SK-N-SH (cell line): ENCODE measurements at regions not wholly inside any gene's neighbourhood (a gene's known extent, or its start where the extent isn't known, plus 50 kb on each side); places are given as distances from the start of the nearest gene placed in this dataset.

ENCODE experiments used
- CTCF ChIA-PET: fragments of 300-600, 350-600 bp; formaldehyde crosslinking; extraction: SDS; loops from one replicate; lab custom pipeline; 2021; lab: Yijun Ruan, JAX
- POLR2A ChIA-PET: fragments of 350-600 bp; sonication (Branson Sonifier 250); formaldehyde crosslinking; extraction: SDS; loops from one replicate; lab custom pipeline; 2020; ENCODE audit warnings: antibody characterized with exemption, inconsistent platforms; lab: Yijun Ruan, JAX
- DNase-seq: peaks from one replicate; pipeline ENCODE4 v3.0.0; 2012
- H2AFZ ChIP-seq: fragments of 200-600 bp; sonication (generic); 2 replicates; pipeline ENCODE4 v1.8.1; 2016; ENCODE audit warnings: antibody characterized with exemption, mild to moderate bottlenecking, low read depth
- H3F3A ChIP-seq: fragments of 200-600 bp; sonication (generic); replicated peaks from 2 replicates; pipeline ENCODE3; 2016; ENCODE audit warnings: antibody characterized with exemption, mild to moderate bottlenecking; ENCODE audit not compliant: insufficient read depth
- H3K27ac ChIP-seq, 2 experiments: fragments of 200-500 bp in 1 of 2; fragments of 200-600 bp in 1 of 2; sonication (Bioruptor generic) in 1 of 2; sonication (generic), shearing (Covaris generic) in 1 of 2; 2 replicates each; pipeline versions ENCODE4 v1.5.1 to v1.6.1; 2014 to 2016; ENCODE audit warnings: low read depth in 2 of 2, inconsistent platforms in 1 of 2, low read length in 1 of 2, mild to moderate bottlenecking in 1 of 2, mixed read lengths in 1 of 2
- H3K27me3 ChIP-seq: fragments of 200-600 bp; sonication (generic), shearing (Covaris generic); 2 replicates; pipeline ENCODE4 v1.6.1; 2016; ENCODE audit warnings: mixed run types; ENCODE audit not compliant: insufficient read depth
- H3K36me3 ChIP-seq, 2 experiments: fragments of 200-500 bp in 1 of 2; fragments of 200-600 bp in 1 of 2; sonication (Bioruptor generic) in 1 of 2; sonication (generic) in 1 of 2; replicated peaks in 1 of 2; 2 replicates each; pipeline versions ENCODE3 to v1.5.1; 2014 to 2016; ENCODE audit warnings: low read length in 1 of 2, mild to moderate bottlenecking in 1 of 2; ENCODE audit not compliant: insufficient read depth in 2 of 2, control insufficient read depth in 1 of 2
- H3K4me1 ChIP-seq, 2 experiments: fragments of 200-500 bp in 1 of 2; fragments of 200-600 bp in 1 of 2; sonication (Bioruptor generic) in 1 of 2; sonication (generic), shearing (Covaris generic) in 1 of 2; 2 replicates each; pipeline versions ENCODE4 v1.5.1 to v1.6.1; 2014 to 2016; ENCODE audit warnings: low read depth in 1 of 2, low read length in 1 of 2, mixed run types in 1 of 2; ENCODE audit not compliant: insufficient read depth in 2 of 2, control insufficient read depth in 1 of 2
- H3K4me2 ChIP-seq: fragments of 200-600 bp; sonication (generic), shearing (Covaris generic); 2 replicates; pipeline ENCODE4 v1.6.1; 2017; ENCODE audit warnings: mixed run types
- H3K4me3 ChIP-seq, 2 experiments: fragments of 200-500 bp in 1 of 2; fragments of 200-600 bp in 1 of 2; sonication (Bioruptor generic) in 1 of 2; sonication (generic), shearing (Covaris generic) in 1 of 2; 2 replicates each; pipeline versions ENCODE4 v1.5.1 to v1.8.1; 2014 to 2016; ENCODE audit warnings: low read depth in 2 of 2, inconsistent platforms in 1 of 2, low read length in 1 of 2, mild to moderate bottlenecking in 1 of 2, mixed read lengths in 1 of 2, moderate library complexity in 1 of 2
- H3K79me2 ChIP-seq: fragments of 200-600 bp; sonication (generic); 2 replicates; pipeline ENCODE4 v1.8.1; 2017; ENCODE audit warnings: mild to moderate bottlenecking; ENCODE audit not compliant: insufficient read depth
- H3K9ac ChIP-seq: fragments of 200-600 bp; sonication (generic); 2 replicates; pipeline ENCODE4 v1.6.1; 2017; ENCODE audit warnings: mixed run types
- H3K9me2 ChIP-seq: fragments of 200-600 bp; sonication (generic); 2 replicates; pipeline ENCODE4 v1.6.1; 2017; ENCODE audit warnings: mixed run types
- H3K9me3 ChIP-seq: fragments of 200-600 bp; sonication (generic); 2 replicates; pipeline ENCODE4 v1.6.1; 2017; ENCODE audit warnings: mixed run types, mild to moderate bottlenecking, moderate library complexity
- H4K20me1 ChIP-seq: fragments of 200-600 bp; sonication (generic); 2 replicates; pipeline ENCODE4 v1.6.1; 2017; ENCODE audit warnings: mild to moderate bottlenecking, mixed run types; ENCODE audit not compliant: insufficient read depth
- ELF1 ChIP-seq: IDR thresholded peaks from 2 replicates; pipeline ENCODE4 v1.4.0; 2012
- FOSL2 ChIP-seq: IDR thresholded peaks from 2 replicates; pipeline ENCODE4 v1.4.0; 2012; ENCODE audit warnings: low read depth, mild to moderate bottlenecking, moderate library complexity, borderline replicate concordance
- GABPA ChIP-seq: IDR thresholded peaks from 2 replicates; pipeline ENCODE4 v1.4.0; 2012; ENCODE audit warnings: low read depth, mild to moderate bottlenecking
- JUND ChIP-seq: IDR thresholded peaks from 2 replicates; pipeline ENCODE4 v1.4.0; 2012
- MEF2A ChIP-seq: IDR thresholded peaks from 2 replicates; pipeline ENCODE4 v1.4.0; 2012; ENCODE audit warnings: low read depth, borderline replicate concordance
- NRF1 ChIP-seq: IDR thresholded peaks from 2 replicates; pipeline ENCODE4 v1.6.1; 2012; ENCODE audit warnings: low read depth, mild to moderate bottlenecking, low read length
- PBX3 ChIP-seq: IDR thresholded peaks from 2 replicates; pipeline ENCODE4; 2012
- RCOR1 ChIP-seq: fragments of 150-350 bp; IDR thresholded peaks from 2 replicates; pipeline ENCODE4 v1.6.1; 2017; ENCODE audit warnings: antibody characterized with exemption, low read length
- RFX5 ChIP-seq: IDR thresholded peaks from 2 replicates; pipeline ENCODE4 v1.6.1; 2012; ENCODE audit warnings: mild to moderate bottlenecking, improper control_type of control experiment, low read length
- SIN3A ChIP-seq: IDR thresholded peaks from 2 replicates; pipeline ENCODE4 v1.6.1; 2012; ENCODE audit warnings: low read depth, mild to moderate bottlenecking, low read length, moderate library complexity, borderline replicate concordance
- SMC3 ChIP-seq: IDR thresholded peaks from 2 replicates; pipeline ENCODE4 v1.6.1; 2012; ENCODE audit warnings: low read depth, low read length, improper control_type of control experiment
- TEAD4 ChIP-seq: IDR thresholded peaks from 2 replicates; pipeline ENCODE4 v1.4.0; 2012; ENCODE audit warnings: mild to moderate bottlenecking, borderline replicate concordance; ENCODE audit not compliant: insufficient read depth
- USF1 ChIP-seq: IDR thresholded peaks from 2 replicates; pipeline ENCODE4 v1.4.0; 2012; ENCODE audit warnings: low read depth, borderline replicate concordance
- YY1 ChIP-seq: IDR thresholded peaks from 2 replicates; pipeline ENCODE4 v1.4.0; 2012; ENCODE audit warnings: low read depth, mild to moderate bottlenecking
- ZBTB33 ChIP-seq: IDR thresholded peaks from 2 replicates; pipeline ENCODE4 v1.4.0; 2012; ENCODE audit warnings: low read depth, borderline replicate concordance
- WGBS: methylation state at CpG from one replicate; pipeline ENCODE4 v1.1.6; 2017; ENCODE audit warnings: low lambda C conversion rate; 5-methylcytosine and 5-hydroxymethylcytosine counted together

- Histone ChIP-seq H3K79me2 (no peaks in the 10 kb centered on the region), H3K27me3 (no peaks in the 10 kb centered on the region), H3F3A (no peaks in the 10 kb centered on the region), H3K9me3 (no peaks in the 10 kb centered on the region), H3K4me1 (peaks cover 0 to 18% of the 10 kb centered on the region in 2 experiments; a peak in 2 of 4 replicates), H4K20me1 (no peaks in the 10 kb centered on the region), H3K9ac (no peak overlapping the region), H2AFZ (no peak overlapping the region), H3K27ac (no peak overlapping the region), H3K36me3 (no peaks in the 10 kb centered on the region), H3K4me2 (no peak overlapping the region), H3K4me3 (no peak overlapping the region), H3K9me2 (no peaks in the 10 kb centered on the region)
- POLR2A ChIA-PET = no interaction called here
- TF ChIP-seq YY1 (no peak), FOSL2 (no peak), SIN3A (no peak), PBX3 (no peak), RFX5 (no peak), NRF1 (no peak), JUND (no peak), GABPA (no peak), ELF1 (no peak), USF1 (no peak), SMC3 (no peak), MEF2A (no peak), ZBTB33 (no peak), RCOR1 (no peak), TEAD4 (no peak)
- 83% methylated on average over 7 of the region's 13 CpGs for WGBS
- no peak for DNase-seq
- CTCF ChIA-PET = interaction anchor here (1.0 to 1.6 kb wide), 4 partner anchors 15 to 44 kb away, joined by 3 to 5 read pairs (median 4); no protein-coding TSS in a partner anchor
Observed at GRCh38 chr15:70299931-70300869, 202.5 kb upstream of the TLE3 start.
